Coronary artery (tissue), 2 donors: ENCODE measurements at regions not wholly inside any gene's neighbourhood (a gene's known extent, or its start where the extent isn't known, plus 50 kb on each side); places are given as distances from the start of the nearest gene placed in this dataset.

Experiments
- DNase-seq: peaks from one replicate; pipeline ENCODE4 v3.0.0-alpha.2; 2017; ENCODE audit warnings: low spot score
- H3K27ac ChIP-seq, 2 donors: fragments of 200-600 bp; sonication (generic); one replicate each; pipeline ENCODE4 v1.5.1; 2016 to 2019
- H3K4me3 ChIP-seq: fragments of 200-600 bp; sonication (generic); 2 replicates; pipeline ENCODE4 v1.5.1; 2016; ENCODE audit warnings: mild to moderate bottlenecking, moderate library complexity
- TF ChIP-seq, protein P1 (sequence below): fragments of 200-600 bp; sonication (generic); IDR thresholded peaks from one replicate; pipeline ENCODE4 v1.5.1; 2019; ENCODE audit warnings: antibody characterized with exemption

DNA sequence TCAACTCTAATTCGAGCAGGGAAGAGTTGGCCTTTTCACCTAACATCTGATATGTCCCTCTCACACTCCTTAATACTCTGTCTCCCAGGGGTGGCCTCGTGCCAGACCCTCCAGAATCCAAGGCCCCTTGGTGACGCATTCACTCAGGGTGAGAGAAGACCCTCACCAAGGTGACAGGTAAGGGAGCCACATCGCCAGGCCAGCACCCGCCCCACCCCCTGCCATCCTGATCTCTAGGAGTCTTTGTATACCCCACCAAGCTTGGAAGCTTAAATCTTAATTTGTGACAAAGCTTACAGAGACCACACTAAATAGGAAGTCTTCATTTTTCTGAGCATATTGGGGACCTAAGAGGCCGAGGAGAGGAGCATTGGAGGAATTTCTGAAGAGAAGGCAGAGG is 286.1 kb downstream of the IRF8 start:
- Histone ChIP-seq H3K27ac (no peak overlapping the region), H3K4me3 (no peak overlapping the region)
- TF ChIP-seq, protein P1, sequence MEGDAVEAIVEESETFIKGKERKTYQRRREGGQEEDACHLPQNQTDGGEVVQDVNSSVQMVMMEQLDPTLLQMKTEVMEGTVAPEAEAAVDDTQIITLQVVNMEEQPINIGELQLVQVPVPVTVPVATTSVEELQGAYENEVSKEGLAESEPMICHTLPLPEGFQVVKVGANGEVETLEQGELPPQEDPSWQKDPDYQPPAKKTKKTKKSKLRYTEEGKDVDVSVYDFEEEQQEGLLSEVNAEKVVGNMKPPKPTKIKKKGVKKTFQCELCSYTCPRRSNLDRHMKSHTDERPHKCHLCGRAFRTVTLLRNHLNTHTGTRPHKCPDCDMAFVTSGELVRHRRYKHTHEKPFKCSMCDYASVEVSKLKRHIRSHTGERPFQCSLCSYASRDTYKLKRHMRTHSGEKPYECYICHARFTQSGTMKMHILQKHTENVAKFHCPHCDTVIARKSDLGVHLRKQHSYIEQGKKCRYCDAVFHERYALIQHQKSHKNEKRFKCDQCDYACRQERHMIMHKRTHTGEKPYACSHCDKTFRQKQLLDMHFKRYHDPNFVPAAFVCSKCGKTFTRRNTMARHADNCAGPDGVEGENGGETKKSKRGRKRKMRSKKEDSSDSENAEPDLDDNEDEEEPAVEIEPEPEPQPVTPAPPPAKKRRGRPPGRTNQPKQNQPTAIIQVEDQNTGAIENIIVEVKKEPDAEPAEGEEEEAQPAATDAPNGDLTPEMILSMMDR: no peak
- no peak for DNase-seq

DNA sequence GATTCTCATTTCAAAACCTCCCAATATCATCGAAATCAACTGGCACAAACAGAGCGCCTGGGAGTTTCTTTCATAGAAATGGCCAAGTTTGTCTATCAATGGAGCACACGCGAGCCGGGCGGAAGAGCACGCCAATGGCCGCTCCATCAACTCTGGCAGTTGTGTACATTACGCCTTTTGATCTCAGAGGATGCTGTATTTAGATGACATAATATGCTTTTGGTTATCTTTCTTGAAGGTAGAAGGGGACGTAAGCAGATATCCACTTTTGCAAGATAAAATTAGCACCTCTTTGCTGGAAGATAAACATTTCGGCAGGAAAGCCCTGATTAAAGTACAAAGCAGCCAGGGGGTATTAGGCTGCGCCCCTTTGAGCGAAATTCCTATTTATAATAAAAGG is 287.4 kb downstream of the IRF8 start:
- TF ChIP-seq, protein P1: no peak
- DNase-seq: no peak
- no peak overlapping the region for H3K4me3 ChIP-seq
- no peak overlapping the region for H3K27ac ChIP-seq

DNA sequence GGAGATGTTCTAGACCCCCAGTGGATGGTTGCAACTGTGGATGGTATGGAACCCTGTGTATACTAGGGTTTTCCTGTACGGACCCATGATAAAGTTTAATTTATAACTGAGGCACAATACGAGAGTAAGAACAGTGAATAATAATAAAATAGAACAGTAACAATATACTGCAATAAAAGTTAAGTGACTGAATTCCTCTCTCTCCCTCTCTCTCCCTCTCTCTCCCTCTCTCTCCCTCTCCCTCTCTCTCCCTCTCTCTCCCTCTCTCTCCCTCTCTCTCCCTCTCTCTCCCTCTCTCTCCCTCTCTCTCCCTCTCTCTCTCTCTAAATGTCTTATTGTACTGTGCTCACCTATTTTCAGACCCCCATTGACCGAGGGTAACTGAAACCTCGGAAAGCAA is 291.0 kb downstream of the IRF8 start:
- TF ChIP-seq, protein P1: no peak
- DNase-seq: no peak
- H3K27ac ChIP-seq: no peak overlapping the region
- H3K4me3 ChIP-seq: no peak overlapping the region

DNA sequence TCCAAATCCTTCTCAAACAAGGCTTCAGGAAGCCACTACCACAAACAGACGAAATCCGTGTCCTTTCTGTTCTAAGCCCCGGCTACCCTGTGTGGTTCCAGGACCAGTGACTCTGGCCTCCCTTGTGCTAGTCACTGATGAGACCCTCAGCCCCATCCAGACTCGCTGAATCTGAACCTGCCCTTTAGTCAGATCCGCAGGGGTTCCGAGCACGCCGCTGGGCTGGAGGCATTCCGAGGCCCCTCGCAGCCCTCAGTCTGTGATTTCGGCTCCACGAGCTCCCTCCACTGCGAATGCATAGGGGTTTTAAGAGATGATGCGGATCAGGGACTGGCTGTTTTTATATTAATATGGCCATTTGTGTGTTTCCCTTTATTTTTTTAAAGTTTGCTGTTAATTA is 292.7 kb downstream of the IRF8 start:
- Histone ChIP-seq H3K27ac (no peak overlapping the region), H3K4me3 (no peak overlapping the region)
- no peak for DNase-seq
- TF ChIP-seq, protein P1: no peak

DNA sequence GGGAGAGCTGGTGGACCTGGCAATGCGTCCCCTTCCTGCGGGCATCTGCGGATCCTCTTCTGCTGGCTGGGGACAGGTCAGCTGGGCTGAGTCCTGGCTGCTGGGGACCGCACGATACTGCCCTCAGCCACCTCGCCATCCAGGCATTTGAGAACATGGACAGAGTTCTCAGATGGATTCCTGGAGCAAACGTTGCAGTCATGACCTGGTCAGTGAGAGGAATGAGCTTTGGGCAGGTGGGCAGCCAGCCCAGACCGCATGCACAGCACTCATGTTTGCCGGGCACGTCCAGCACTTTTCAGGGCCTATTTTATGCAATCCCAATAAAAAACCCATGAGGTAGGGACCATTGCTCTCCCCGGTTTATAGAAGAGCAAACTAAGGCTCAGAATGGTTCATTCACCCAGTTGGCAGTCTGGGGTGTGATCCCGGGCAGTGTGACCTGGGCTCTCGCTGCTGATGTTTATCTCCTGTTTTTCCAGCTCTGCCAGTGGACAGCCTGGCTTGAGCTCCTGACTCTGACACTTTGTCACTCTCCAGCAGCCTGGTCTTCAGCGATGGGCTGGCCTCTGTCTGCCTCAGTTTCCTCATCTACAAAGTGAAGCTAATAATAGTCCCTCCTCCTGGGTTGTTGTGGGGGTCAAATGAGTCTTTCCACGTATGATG is 294.7 kb downstream of the IRF8 start:
- no peak for DNase-seq
- H3K27ac ChIP-seq: no peak overlapping the region
- H3K4me3 ChIP-seq: no peak overlapping the region
- TF ChIP-seq, protein P1: no peak

DNA sequence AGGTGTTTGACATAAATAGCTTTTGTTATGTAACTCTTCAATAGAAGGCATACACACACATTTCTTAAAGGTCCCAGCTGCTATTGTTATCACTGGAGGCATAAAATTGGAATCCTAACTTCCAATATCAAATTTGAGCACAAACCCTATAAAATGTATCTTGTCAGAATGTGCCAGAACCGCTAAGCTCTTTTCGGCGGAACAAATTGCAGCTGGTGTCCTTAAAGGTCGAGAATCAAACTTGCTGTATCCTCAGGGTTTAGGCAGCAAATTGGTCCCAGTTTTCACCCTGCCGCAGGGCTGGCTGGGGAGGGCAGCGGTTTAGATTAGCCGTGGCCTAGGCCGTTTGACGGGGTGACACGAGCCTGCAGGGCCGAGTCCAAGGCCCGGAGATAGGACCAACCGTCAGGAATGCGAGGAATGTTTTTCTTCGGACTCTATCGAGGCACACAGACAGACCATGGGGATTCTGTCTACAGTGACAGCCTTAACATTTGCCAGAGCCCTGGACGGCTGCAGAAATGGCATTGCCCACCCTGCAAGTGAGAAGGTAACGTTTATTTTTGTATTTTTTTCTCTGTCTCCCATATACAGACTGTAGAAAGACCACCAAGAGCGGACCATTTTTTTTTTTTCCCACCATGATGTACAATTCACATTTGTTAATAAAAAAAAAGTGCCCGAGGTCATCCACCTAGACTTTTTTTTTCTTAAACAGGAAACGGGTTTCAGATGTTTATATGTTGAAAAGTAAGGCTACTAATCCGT is 297.1 kb downstream of the IRF8 start:
- no peak overlapping the region for H3K4me3 ChIP-seq
- TF ChIP-seq, protein P1: no peak
- H3K27ac ChIP-seq: no peak overlapping the region
- no peak for DNase-seq
